K562 (cell line): ENCODE measurements at regions not wholly inside any gene's neighbourhood (a gene's known extent, or its start where the extent isn't known, plus 50 kb on each side); places are given as distances from the start of the nearest gene placed in this dataset.

Experiments used
- ATAC-seq: fragments of 200-7000 bp; cut with Tn5 transposase; 3 replicates; pipeline ENCODE4 v1.9.1; 2020; ENCODE audit warnings: moderate library complexity
- BruUV-seq: library from RNA; stranded (reverse); fragments of 400-500 nt; replicated peaks from 2 replicates; lab custom pipeline; 2021; lab: Mats Ljungman, UMichigan
- CTCF ChIA-PET: fragments of 300-600 bp; formaldehyde crosslinking; extraction: SDS; loops from one replicate; lab custom pipeline; 2021; ENCODE audit warnings: low intra/inter-chr PET ratio; lab: Yijun Ruan, JAX
- POLR2A ChIA-PET: fragments of 300-600, 350-650 bp; sonication (Branson Sonifier 250); formaldehyde crosslinking; extraction: SDS; loops from one replicate; lab custom pipeline; 2021; ENCODE audit warnings: antibody characterized with exemption, inconsistent platforms; lab: Yijun Ruan, JAX
- DNase-seq, 4 experiments: peaks; one replicate each; pipeline versions ENCODE4 v3.0.0 to v3.0.0-alpha.2; 2011 to 2018; ENCODE audit warnings: low spot score in 3 of 4, mixed read lengths in 3 of 4; ENCODE audit errors: extremely low read depth in 1 of 4
- FAIRE-seq: peaks from 2 replicates; lab custom pipeline; 2011; peaks lifted over from hg19 to GRCh38; lab: Jason Lieb, UNC
- H2AFZ ChIP-seq: 2 replicates; pipeline ENCODE4 v1.6.0; 2011; ENCODE audit warnings: low read depth, low read length, control low read depth, inconsistent platforms
- H3K27ac ChIP-seq: fragments of 200-600 bp; 3 replicates; pipeline ENCODE4 v1.8.0; 2011; ENCODE audit warnings: low read depth, mild to moderate bottlenecking, control low read depth, inconsistent platforms, low read length, moderate library complexity, mixed read lengths; ENCODE audit errors: extremely low read depth
- H3K27me3 ChIP-seq, 2 experiments: fragments of 300-600 bp in 1 of 2; 2 replicates in 1 of 2; 3 replicates in 1 of 2; pipeline versions ENCODE4 v1.6.0 to v1.8.0; 2011; ENCODE audit warnings: inconsistent platforms in 2 of 2, low read length in 2 of 2, mild to moderate bottlenecking in 1 of 2, mixed read lengths in 1 of 2, moderate library complexity in 1 of 2; ENCODE audit not compliant: control insufficient read depth in 2 of 2, insufficient read depth in 2 of 2
- H3K36me3 ChIP-seq: fragments of 300-600 bp; 3 replicates; pipeline ENCODE4 v1.8.0; 2011; ENCODE audit warnings: mild to moderate bottlenecking, low read length, inconsistent platforms; ENCODE audit not compliant: control insufficient read depth, insufficient read depth
- H3K4me1 ChIP-seq, 2 experiments: fragments of 200-600 bp in 1 of 2; replicated peaks in 1 of 2; 2 replicates in 1 of 2; 3 replicates in 1 of 2; pipeline versions ENCODE4 v1.5.1 to v1.8.0; 2011; ENCODE audit warnings: inconsistent platforms in 2 of 2, low read length in 2 of 2, mild to moderate bottlenecking in 1 of 2, mixed read lengths in 1 of 2, moderate library complexity in 1 of 2; ENCODE audit not compliant: control insufficient read depth in 2 of 2, insufficient read depth in 2 of 2
- H3K4me2 ChIP-seq: 2 replicates; pipeline ENCODE4 v1.6.1; 2011; ENCODE audit warnings: low read length, control low read depth, inconsistent platforms, mixed read lengths; ENCODE audit not compliant: insufficient read depth
- H3K4me3 ChIP-seq: fragments of 200-600 bp; sonication (generic), shearing (Covaris generic); 2 replicates; pipeline ENCODE4 v1.5.1; 2016; ENCODE audit warnings: control low read depth, inconsistent platforms
- H3K79me2 ChIP-seq: fragments of 200-600 bp; 3 replicates; pipeline ENCODE4 v1.8.0; 2011; ENCODE audit warnings: low read length, inconsistent platforms; ENCODE audit not compliant: control insufficient read depth, insufficient read depth
- H3K9ac ChIP-seq, 2 experiments: 2 replicates each; pipeline versions ENCODE4 v1.6.0 to v1.6.1; 2011; ENCODE audit warnings: low read depth in 2 of 2, low read length in 2 of 2, control low read depth in 1 of 2, inconsistent platforms in 1 of 2, mild to moderate bottlenecking in 1 of 2, mixed read lengths in 1 of 2; ENCODE audit not compliant: insufficient read depth in 1 of 2
- H3K9me1 ChIP-seq: one replicate; pipeline ENCODE4 v1.6.0; 2011; ENCODE audit warnings: inconsistent platforms, mild to moderate bottlenecking, low read length, moderate library complexity; ENCODE audit not compliant: control insufficient read depth, insufficient read depth
- H3K9me3 ChIP-seq: replicated peaks from 2 replicates; pipeline ENCODE4 v1.5.1; 2011; ENCODE audit warnings: low read depth, low read length, inconsistent platforms; ENCODE audit not compliant: control insufficient read depth, insufficient read depth
- H4K20me1 ChIP-seq: replicated peaks from 2 replicates; pipeline ENCODE4 v1.6.1; 2011; ENCODE audit warnings: low read length, inconsistent platforms, mixed read lengths; ENCODE audit not compliant: control insufficient read depth, insufficient read depth
- CEBPG ChIP-seq, 3 experiments: fragments of 200-800 bp in 1 of 3; sonication (Bioruptor generic) in 1 of 3; sonication (generic) in 1 of 3; formaldehyde crosslinking in 1 of 3; IDR thresholded peaks in 2 of 3; conservative IDR thresholded peaks in 1 of 3; 2 replicates each; pipeline versions ENCODE4 v1.6.1 to v1.8.0; 2016 to 2022; ENCODE audit warnings: missing compliant biosample characterization in 2 of 3, missing genetic modification characterization in 2 of 3, mild to moderate bottlenecking in 1 of 3, missing genetic modification reagents in 1 of 3
- JUND ChIP-seq, 2 experiments: IDR thresholded peaks; 2 replicates in 1 of 2; 3 replicates in 1 of 2; pipeline ENCODE4 v1.6.1; 2011; ENCODE audit warnings: borderline replicate concordance in 2 of 2, low read depth in 2 of 2, low read length in 2 of 2, improper control_type of control experiment in 1 of 2, missing biosample characterization in 1 of 2, missing genetic modification characterization in 1 of 2, missing genetic modification reagents in 1 of 2
- ZNF121 ChIP-seq: sonication (generic); formaldehyde crosslinking; conservative IDR thresholded peaks from 2 replicates; pipeline ENCODE4 v1.8.0; 2022; ENCODE audit warnings: missing genetic modification reagents
- ZSCAN29 ChIP-seq: fragments of 450-650 bp; IDR thresholded peaks from 2 replicates; pipeline ENCODE4 v1.6.1; 2017
- WGBS: fragments of 100-300 bp; shearing (Covaris generic); methylation state at CpG from one replicate; pipeline ENCODE4 v1.1.6; 2016; ENCODE audit warnings: low coverage, mixed read lengths; ENCODE audit not compliant: insufficient coverage; ENCODE audit errors: missing lambda C conversion rate; 5-methylcytosine and 5-hydroxymethylcytosine counted together
- in situ Hi-C: fragments of 300-500 bp; cut with MboI; formaldehyde crosslinking; loops from 4 replicates; pipeline ENCODE4 v1.15.0; 2018; ENCODE audit warnings: inconsistent platforms, mixed read lengths
- intact Hi-C: fragments of 100-400 bp; cut with micrococcal nuclease; formaldehyde crosslinking; loops from 2 replicates; pipeline ENCODE4 v1.14.2; 2022
- TF ChIP-seq, protein P1 (sequence below), 2 experiments: fragments of 450-650 bp in 1 of 2; sonication (generic) in 1 of 2; formaldehyde crosslinking in 1 of 2; IDR thresholded peaks in 1 of 2; conservative IDR thresholded peaks in 1 of 2; 2 replicates each; pipeline versions ENCODE4 v1.6.1 to v1.8.1; 2016 to 2023; ENCODE audit warnings: mild to moderate bottlenecking in 2 of 2, moderate library complexity in 2 of 2, inconsistent platforms in 1 of 2, missing genetic modification reagents in 1 of 2

DNA sequence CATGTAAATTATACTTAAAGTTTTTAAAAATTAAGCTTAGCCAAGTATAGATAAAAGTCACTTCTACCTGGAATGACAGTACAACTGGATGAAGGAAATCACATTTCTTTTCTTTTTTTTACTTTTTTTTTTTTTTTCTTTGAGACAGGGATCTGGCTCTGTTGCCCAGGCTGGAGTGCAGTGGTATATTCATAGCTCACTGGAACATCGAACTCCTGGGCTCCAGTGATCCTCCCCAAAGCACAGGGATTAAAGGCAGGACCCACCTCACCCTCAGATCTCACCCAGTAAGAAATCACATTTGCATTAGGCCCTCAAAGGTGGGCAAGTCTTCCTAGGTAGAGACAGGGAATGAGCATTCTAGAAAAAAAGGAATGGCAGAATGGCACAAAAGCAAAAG, 69.5 kb upstream of the C1GALT1 start:
- in situ Hi-C loops (no loop called here), intact Hi-C loops (no loop called here)
- no peaks in the 10 kb centered on the region for H4K20me1 ChIP-seq
- H3K4me1 ChIP-seq: no peaks in the 10 kb centered on the region; a peak in 1 of 5 replicates
- no peak overlapping the region for H2AFZ ChIP-seq
- no peak overlapping the region for H3K4me2 ChIP-seq
- H3K36me3 ChIP-seq: no peaks in the 10 kb centered on the region; the same call in 2 of the 3 replicates
- no peaks in the 10 kb centered on the region for H3K9me1 ChIP-seq
- BruUV-seq: no TSS peak
- no peaks in the 10 kb centered on the region for H3K27me3 ChIP-seq
- POLR2A ChIA-PET: interaction anchor here (2.1 kb wide), 1 partner anchor 11 kb away, joined by 6 read pairs; no protein-coding TSS in a partner anchor
- H3K27ac ChIP-seq: no peak overlapping the region
- DNase-seq: no peak
- CTCF ChIA-PET: no interaction called here
- no peak for ATAC-seq
- WGBS: 10% methylated on average over 1 of the region's 1 CpG
- no peak overlapping the region for H3K9ac ChIP-seq
- no peak overlapping the region for H3K4me3 ChIP-seq
- FAIRE-seq: no peak
- peak; percentile 83 for TF ChIP-seq ZNF121
- TF ChIP-seq JUND (IDR thresholded peaks at IDR 0.05; ENCODE audit: borderline replicate concordance, low read depth, low read length): no peak
- no peak for TF ChIP-seq JUND (tag; IDR thresholded peaks at IDR 0.05; ENCODE audit: borderline replicate concordance, low read depth, low read length)
- TF ChIP-seq, all 486 proteins: peak for 1
- Histone ChIP-seq H3K79me2 (no peaks in the 10 kb centered on the region), H3K9me3 (no peaks in the 10 kb centered on the region; the same call in 1 of the 2 replicates)

DNA sequence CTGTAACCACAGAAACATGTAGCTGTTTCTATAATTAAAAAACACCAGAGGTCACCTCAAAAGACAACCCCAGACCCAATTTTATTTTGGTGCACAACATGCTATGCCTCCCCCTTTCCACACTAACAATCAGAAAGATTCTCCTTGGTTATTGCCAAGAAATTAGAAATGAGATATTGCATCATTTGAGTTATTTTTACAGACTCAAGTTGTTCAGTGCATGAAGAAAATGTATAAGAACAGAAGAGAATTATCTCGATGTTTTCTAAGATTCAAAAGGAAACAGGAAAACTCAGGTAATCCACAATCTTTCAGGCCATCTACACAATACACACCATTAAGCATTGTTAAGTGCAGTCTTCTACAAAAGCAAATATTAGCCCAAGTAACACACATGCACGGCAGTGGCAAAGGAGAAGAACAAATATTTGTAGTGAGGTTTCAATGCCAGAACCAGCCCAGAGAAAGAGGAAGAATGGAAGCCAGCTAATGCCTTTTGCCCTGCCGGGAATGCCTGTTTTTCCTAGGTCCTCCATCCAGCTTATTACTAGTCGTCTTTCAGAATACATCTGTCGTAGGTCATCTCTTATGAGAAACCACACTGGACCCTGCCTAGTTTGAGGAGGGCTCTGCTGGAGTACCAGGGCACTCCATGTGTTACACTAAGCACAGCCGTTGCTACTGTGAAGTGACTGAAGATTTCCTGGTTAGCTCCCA, 67.6 kb upstream of the C1GALT1 start:
- WGBS: 32% methylated on average over 6 of the region's 6 CpGs

More for the DNA sequence above, 67.6 kb upstream of the C1GALT1 start:
- peak overlapping the region; percentile 51 for H2AFZ ChIP-seq
- H3K4me1 ChIP-seq: no peaks in the 10 kb centered on the region; a peak in 1 of 5 replicates
- no peaks in the 10 kb centered on the region for H3K27me3 ChIP-seq
- no peaks in the 10 kb centered on the region for H3K9me1 ChIP-seq
- no peaks in the 10 kb centered on the region; the same call in 1 of the 2 replicates for H3K9me3 ChIP-seq
- no peak overlapping the region for H3K4me2 ChIP-seq
- FAIRE-seq (no peak), DNase-seq (no peak), ATAC-seq (peak; percentile 59)
- no peak overlapping the region for H3K4me3 ChIP-seq
- H3K9ac ChIP-seq: no peak overlapping the region
- CTCF ChIA-PET: no interaction called here
- no peaks in the 10 kb centered on the region for H4K20me1 ChIP-seq
- no peaks in the 10 kb centered on the region for H3K36me3 ChIP-seq
- intact Hi-C loops: no loop called here
- BruUV-seq: no TSS peak
- H3K79me2 ChIP-seq: no peaks in the 10 kb centered on the region
- POLR2A ChIA-PET: interaction anchor here (0.6 to 3.5 kb wide), 5 partner anchors 9 to 96 kb away, joined by 3 to 13 read pairs (median 6); no protein-coding TSS in a partner anchor
- in situ Hi-C loops: no loop called here
- no peak overlapping the region for H3K27ac ChIP-seq
- TF ChIP-seq CEBPG (CRISPR knock-in tag; IDR thresholded peaks at IDR 0.05) (no peak), CEBPG (tag; conservative IDR thresholded peaks at IDR 0.05 in 1 of 2, IDR thresholded peaks at IDR 0.05 in 1 of 2) (peak; percentile 36 to 43; a peak in 1 of 4 replicates), ZSCAN29 (no peak)
- TF ChIP-seq, protein P1, sequence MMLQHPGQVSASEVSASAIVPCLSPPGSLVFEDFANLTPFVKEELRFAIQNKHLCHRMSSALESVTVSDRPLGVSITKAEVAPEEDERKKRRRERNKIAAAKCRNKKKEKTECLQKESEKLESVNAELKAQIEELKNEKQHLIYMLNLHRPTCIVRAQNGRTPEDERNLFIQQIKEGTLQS (IDR thresholded peaks at IDR 0.05): peak; percentile 48
- TF ChIP-seq, protein P1 (CRISPR knock-in tag; conservative IDR thresholded peaks at IDR 0.05): no peak
